Stomach (tissue), 4 donors: ENCODE measurements at regions not wholly inside any gene's neighbourhood (a gene's known extent, or its start where the extent isn't known, plus 50 kb on each side); places are given as distances from the start of the nearest gene placed in this dataset.

ENCODE experiments used
- EP300 ChIP-seq: sonication (generic); formaldehyde crosslinking; IDR thresholded peaks from one replicate; pipeline ENCODE4 v1.6.1; 2017; ENCODE audit warnings: antibody characterized with exemption
- POLR2A ChIP-seq, 4 donors: fragments of 450-650 bp; IDR thresholded peaks; one replicate each; pipeline ENCODE4 v1.6.1; 2016; ENCODE audit warnings: antibody characterized with exemption in 4 of 4, control low read depth in 2 of 4, mild to moderate bottlenecking in 1 of 4, moderate library complexity in 1 of 4
- POLR2AphosphoS5 ChIP-seq, 3 donors: sonication (generic); formaldehyde crosslinking; IDR thresholded peaks; one replicate each; pipeline ENCODE4 v1.6.1; 2016; ENCODE audit warnings: antibody characterized with exemption in 3 of 3
- TF ChIP-seq, protein P1 (sequence below), 7 experiments: fragments of 450-650 bp in 4 of 7; fragments of 200-600 bp in 3 of 7; sonication (generic) in 3 of 7; IDR thresholded peaks; one replicate each; pipeline ENCODE4 v1.5.1; 2016 to 2019; ENCODE audit warnings: antibody characterized with exemption in 7 of 7, control low read depth in 2 of 7, mild to moderate bottlenecking in 1 of 7

DNA sequence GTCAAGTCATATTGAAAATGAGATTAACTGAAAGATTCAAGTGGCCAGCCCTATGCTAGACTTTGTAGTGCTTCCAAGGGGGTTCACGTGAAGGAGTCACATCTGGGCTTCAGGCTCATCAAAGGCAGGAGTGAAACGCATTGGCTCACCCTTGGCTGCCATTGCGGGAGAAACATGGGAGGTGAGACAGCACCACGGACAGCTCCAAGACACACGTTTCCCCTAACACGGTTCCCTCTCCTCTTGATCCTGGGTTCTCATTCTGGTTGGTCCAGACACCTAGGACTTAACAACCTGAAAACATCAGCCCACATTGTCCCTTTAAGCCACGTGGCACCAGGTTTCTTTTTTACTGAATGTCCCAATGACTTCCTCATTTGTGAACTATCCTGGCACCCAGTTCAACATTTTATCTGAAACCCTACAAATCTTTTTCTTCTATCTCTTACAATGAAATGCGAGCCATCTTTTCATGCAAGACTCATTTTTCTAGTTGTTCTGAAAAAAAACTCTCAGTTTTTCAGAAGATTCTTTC lies 279.0 kb upstream of the VCX3A start:
- TF ChIP-seq, protein P1, sequence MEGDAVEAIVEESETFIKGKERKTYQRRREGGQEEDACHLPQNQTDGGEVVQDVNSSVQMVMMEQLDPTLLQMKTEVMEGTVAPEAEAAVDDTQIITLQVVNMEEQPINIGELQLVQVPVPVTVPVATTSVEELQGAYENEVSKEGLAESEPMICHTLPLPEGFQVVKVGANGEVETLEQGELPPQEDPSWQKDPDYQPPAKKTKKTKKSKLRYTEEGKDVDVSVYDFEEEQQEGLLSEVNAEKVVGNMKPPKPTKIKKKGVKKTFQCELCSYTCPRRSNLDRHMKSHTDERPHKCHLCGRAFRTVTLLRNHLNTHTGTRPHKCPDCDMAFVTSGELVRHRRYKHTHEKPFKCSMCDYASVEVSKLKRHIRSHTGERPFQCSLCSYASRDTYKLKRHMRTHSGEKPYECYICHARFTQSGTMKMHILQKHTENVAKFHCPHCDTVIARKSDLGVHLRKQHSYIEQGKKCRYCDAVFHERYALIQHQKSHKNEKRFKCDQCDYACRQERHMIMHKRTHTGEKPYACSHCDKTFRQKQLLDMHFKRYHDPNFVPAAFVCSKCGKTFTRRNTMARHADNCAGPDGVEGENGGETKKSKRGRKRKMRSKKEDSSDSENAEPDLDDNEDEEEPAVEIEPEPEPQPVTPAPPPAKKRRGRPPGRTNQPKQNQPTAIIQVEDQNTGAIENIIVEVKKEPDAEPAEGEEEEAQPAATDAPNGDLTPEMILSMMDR (IDR thresholded peaks at IDR 0.05): no peak
- no peak for TF ChIP-seq POLR2AphosphoS5 (IDR thresholded peaks at IDR 0.05)
- no peak for TF ChIP-seq POLR2A (IDR thresholded peaks at IDR 0.05)
- TF ChIP-seq EP300: no peak
